ENCODE measurements at regions not wholly inside any gene's neighbourhood (a gene's known extent, or its start where the extent isn't known, plus 50 kb on each side); places are given as distances from the start of the nearest gene placed in this dataset.

DNA sequence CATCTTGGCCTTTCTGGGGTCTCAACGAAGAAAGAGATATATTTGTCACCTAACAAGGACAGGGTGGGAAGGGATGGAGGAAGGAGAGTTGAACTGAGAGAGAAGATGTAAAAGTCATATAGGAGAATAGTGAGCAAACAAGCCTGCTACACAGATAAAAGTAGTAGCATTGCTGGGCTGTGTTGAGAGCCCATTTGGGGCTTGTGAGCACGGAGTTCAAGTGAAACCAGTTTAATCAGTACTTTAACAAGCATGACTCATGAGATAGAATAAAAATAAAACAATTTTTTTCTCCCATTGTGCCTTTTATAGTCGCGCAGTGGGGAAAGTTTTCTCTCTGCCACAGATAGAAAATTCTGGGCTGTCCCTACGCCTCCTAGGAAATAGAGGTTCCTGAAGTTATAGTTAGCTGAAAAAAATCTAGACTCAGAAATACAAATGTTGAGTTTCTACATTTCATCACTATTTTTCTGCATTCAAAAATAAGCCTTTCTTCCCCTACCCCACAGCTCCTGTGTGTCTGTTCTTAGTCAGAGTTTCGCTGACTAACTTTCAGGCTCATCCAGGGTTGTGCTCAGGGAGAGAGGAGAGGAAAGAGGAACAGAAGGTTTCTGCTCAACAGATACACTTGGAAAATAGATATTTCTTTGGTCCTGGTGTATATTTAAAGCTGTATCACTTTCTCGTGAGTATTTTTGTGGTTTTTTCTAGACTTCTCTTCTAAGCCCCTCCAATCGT lies 395.8 kb upstream of the ADAMTSL1 start:
- no peak for TF ChIP-seq POLR2A (IDR thresholded peaks at IDR 0.05)
- TF ChIP-seq CTCF (IDR thresholded peaks at IDR 0.05 in 4 of 5, conservative IDR thresholded peaks at IDR 0.05 in 1 of 5) = no peak
